Liver (tissue), 7 donors: ENCODE measurements at regions not wholly inside any gene's neighbourhood (a gene's known extent, or its start where the extent isn't known, plus 50 kb on each side); places are given as distances from the start of the nearest gene placed in this dataset.

ENCODE experiments used
- DNase-seq: peaks from one replicate; pipeline ENCODE4 v3.0.0-alpha.2; 2017; ENCODE audit warnings: low spot score
- H3K27ac ChIP-seq, 2 donors: one replicate each; pipeline ENCODE4 v1.7.0; 2013; ENCODE audit warnings: inconsistent platforms in 2 of 2, low read length in 2 of 2, control low read depth in 1 of 2, low read depth in 1 of 2, mild to moderate bottlenecking in 1 of 2
- H3K27me3 ChIP-seq, 4 donors: one replicate each; pipeline versions ENCODE4 v1.6.1 to v1.7.0; 2013; ENCODE audit warnings: low read length in 3 of 4, inconsistent platforms in 1 of 4, mild to moderate bottlenecking in 1 of 4, moderate library complexity in 1 of 4; ENCODE audit not compliant: control insufficient read depth in 4 of 4, insufficient read depth in 4 of 4
- H3K36me3 ChIP-seq, 4 donors: one replicate each; pipeline versions ENCODE4 v1.6.1 to v1.7.0; 2013; ENCODE audit warnings: low read length in 3 of 4, mild to moderate bottlenecking in 3 of 4, low read depth in 1 of 4, moderate library complexity in 1 of 4; ENCODE audit not compliant: control insufficient read depth in 4 of 4, insufficient read depth in 3 of 4
- H3K4me1 ChIP-seq, 4 donors: one replicate each; pipeline versions ENCODE4 v1.6.1 to v1.7.0; 2013; ENCODE audit warnings: low read length in 3 of 4, mild to moderate bottlenecking in 3 of 4, moderate library complexity in 1 of 4; ENCODE audit not compliant: control insufficient read depth in 4 of 4, insufficient read depth in 4 of 4
- H3K4me3 ChIP-seq, 3 donors: one replicate each; pipeline versions ENCODE4 v1.6.1 to v1.7.0; 2013; ENCODE audit warnings: low read length in 3 of 3, control low read depth in 1 of 3, low read depth in 1 of 3, mild to moderate bottlenecking in 1 of 3
- H3K9ac ChIP-seq, 2 donors: one replicate each; pipeline ENCODE4 v1.7.0; 2013; ENCODE audit warnings: low read length in 2 of 2, mild to moderate bottlenecking in 2 of 2, moderate library complexity in 2 of 2, control low read depth in 1 of 2, low read depth in 1 of 2
- H3K9me3 ChIP-seq, 4 donors: one replicate each; pipeline versions ENCODE4 v1.6.1 to v1.7.0; 2013; ENCODE audit warnings: low read length in 3 of 4; ENCODE audit not compliant: control insufficient read depth in 4 of 4
- EGR1 ChIP-seq, 2 donors: IDR thresholded peaks; 2 replicates each; pipeline ENCODE4 v1.6.1; 2016 to 2018; ENCODE audit warnings: antibody characterized with exemption in 2 of 2, low read depth in 2 of 2
- FOXA1 ChIP-seq: IDR thresholded peaks from 2 replicates; pipeline ENCODE4 v1.6.1; 2016; ENCODE audit warnings: antibody characterized with exemption
- FOXA2 ChIP-seq: IDR thresholded peaks from 2 replicates; pipeline ENCODE4 v1.6.1; 2016; ENCODE audit warnings: antibody characterized with exemption
- GABPA ChIP-seq, 2 donors: IDR thresholded peaks in 1 of 2; conservative IDR thresholded peaks in 1 of 2; 2 replicates each; pipeline ENCODE4 v1.6.1; 2016; ENCODE audit warnings: antibody characterized with exemption in 2 of 2, mild to moderate bottlenecking in 1 of 2, moderate library complexity in 1 of 2
- HNF4A ChIP-seq, 2 donors: conservative IDR thresholded peaks; 2 replicates each; pipeline ENCODE4 v1.6.1; 2016; ENCODE audit warnings: antibody characterized with exemption in 2 of 2, mild to moderate bottlenecking in 2 of 2
- HNF4G ChIP-seq: IDR thresholded peaks from 2 replicates; pipeline ENCODE4 v1.6.1; 2016; ENCODE audit warnings: antibody characterized with exemption
- JUND ChIP-seq, 2 donors: IDR thresholded peaks; 2 replicates each; pipeline ENCODE4 v1.6.1; 2016; ENCODE audit warnings: antibody characterized with exemption in 2 of 2
- NR2F2 ChIP-seq: IDR thresholded peaks from 2 replicates; pipeline ENCODE4 v1.6.1; 2016; ENCODE audit warnings: antibody characterized with exemption
- RAD21 ChIP-seq, 2 donors: IDR thresholded peaks; 2 replicates each; pipeline ENCODE4 v1.6.1; 2016; ENCODE audit warnings: antibody characterized with exemption in 2 of 2, mild to moderate bottlenecking in 2 of 2
- RXRA ChIP-seq, 2 donors: IDR thresholded peaks; 2 replicates each; pipeline ENCODE4 v1.6.1; 2017 to 2018; ENCODE audit warnings: antibody characterized with exemption in 2 of 2, mild to moderate bottlenecking in 1 of 2
- TAF1 ChIP-seq: conservative IDR thresholded peaks from 2 replicates; pipeline ENCODE4 v1.6.1; 2016; ENCODE audit warnings: antibody characterized with exemption, mild to moderate bottlenecking
- YY1 ChIP-seq: IDR thresholded peaks from 2 replicates; pipeline ENCODE4 v1.6.1; 2016; ENCODE audit warnings: antibody characterized with exemption, mild to moderate bottlenecking
- WGBS: extraction: QIAGEN DNeasy Blood & Tissue Kit; methylation state at CpG from one replicate; pipeline ENCODE4 v1.1.7; 2013; 5-methylcytosine and 5-hydroxymethylcytosine counted together
- TF ChIP-seq, protein P1 (sequence below): IDR thresholded peaks from 2 replicates; pipeline ENCODE4 v1.6.1; 2016; ENCODE audit warnings: antibody characterized with exemption
- TF ChIP-seq, protein P2 (sequence below): IDR thresholded peaks from 2 replicates; pipeline ENCODE4 v1.6.1; 2016; ENCODE audit warnings: antibody characterized with exemption, mild to moderate bottlenecking
- TF ChIP-seq, protein P3 (sequence below): IDR thresholded peaks from 2 replicates; pipeline ENCODE4 v1.6.1; 2016; ENCODE audit warnings: antibody characterized with exemption
- TF ChIP-seq, protein P4 (sequence below): IDR thresholded peaks from 2 replicates; pipeline ENCODE4 v1.6.1; 2016; ENCODE audit warnings: antibody characterized with exemption
- donor health status: healthy.
- donor health status: healthy.
- donor health status: healthy.
- donor health status: healthy.

DNA sequence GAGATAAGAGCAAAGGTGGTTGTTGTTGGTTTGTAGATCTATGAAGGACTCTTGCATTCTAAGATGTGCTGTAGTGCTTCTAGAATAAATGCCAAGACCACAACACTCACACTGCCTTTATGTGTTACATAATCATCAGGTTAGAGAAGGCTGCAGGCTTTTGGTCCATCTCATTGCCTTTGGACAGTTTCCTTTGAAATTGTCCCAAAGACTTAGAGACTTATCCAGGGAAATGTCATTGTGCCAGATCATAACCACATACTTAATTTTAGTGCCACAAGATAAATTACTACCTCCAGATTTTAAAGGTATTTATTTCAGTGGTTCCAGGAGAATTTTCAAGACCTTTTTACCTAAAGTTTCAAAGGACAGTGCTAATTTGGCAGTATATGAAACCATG, 666.6 kb upstream of the CITED2 start:
- Histone ChIP-seq H3K27ac (no peak overlapping the region), H3K4me1 (peaks cover 0 to 1% (median 0%) of the 10 kb centered on the region in 4 donors), H3K9me3 (peaks cover 0 to 9% (median 2%) of the 10 kb centered on the region in 4 donors), H3K27me3 (no peaks in the 10 kb centered on the region), H3K36me3 (no peaks in the 10 kb centered on the region), H3K9ac (no peak overlapping the region), H3K4me3 (no peak overlapping the region)
- TF ChIP-seq, protein P1, sequence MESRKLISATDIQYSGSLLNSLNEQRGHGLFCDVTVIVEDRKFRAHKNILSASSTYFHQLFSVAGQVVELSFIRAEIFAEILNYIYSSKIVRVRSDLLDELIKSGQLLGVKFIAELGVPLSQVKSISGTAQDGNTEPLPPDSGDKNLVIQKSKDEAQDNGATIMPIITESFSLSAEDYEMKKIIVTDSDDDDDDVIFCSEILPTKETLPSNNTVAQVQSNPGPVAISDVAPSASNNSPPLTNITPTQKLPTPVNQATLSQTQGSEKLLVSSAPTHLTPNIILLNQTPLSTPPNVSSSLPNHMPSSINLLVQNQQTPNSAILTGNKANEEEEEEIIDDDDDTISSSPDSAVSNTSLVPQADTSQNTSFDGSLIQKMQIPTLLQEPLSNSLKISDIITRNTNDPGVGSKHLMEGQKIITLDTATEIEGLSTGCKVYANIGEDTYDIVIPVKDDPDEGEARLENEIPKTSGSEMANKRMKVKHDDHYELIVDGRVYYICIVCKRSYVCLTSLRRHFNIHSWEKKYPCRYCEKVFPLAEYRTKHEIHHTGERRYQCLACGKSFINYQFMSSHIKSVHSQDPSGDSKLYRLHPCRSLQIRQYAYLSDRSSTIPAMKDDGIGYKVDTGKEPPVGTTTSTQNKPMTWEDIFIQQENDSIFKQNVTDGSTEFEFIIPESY, result no peak
- TF ChIP-seq TAF1 (no peak), NR2F2 (no peak), GABPA (IDR thresholded peaks at IDR 0.05 in 1 of 2, conservative IDR thresholded peaks at IDR 0.05 in 1 of 2) (no peak), EGR1 (IDR thresholded peaks at IDR 0.05; ENCODE audit: low read depth in 2 of 2) (no peak), RAD21 (IDR thresholded peaks at IDR 0.05) (no peak), RXRA (IDR thresholded peaks at IDR 0.05) (no peak)
- TF ChIP-seq, protein P2, sequence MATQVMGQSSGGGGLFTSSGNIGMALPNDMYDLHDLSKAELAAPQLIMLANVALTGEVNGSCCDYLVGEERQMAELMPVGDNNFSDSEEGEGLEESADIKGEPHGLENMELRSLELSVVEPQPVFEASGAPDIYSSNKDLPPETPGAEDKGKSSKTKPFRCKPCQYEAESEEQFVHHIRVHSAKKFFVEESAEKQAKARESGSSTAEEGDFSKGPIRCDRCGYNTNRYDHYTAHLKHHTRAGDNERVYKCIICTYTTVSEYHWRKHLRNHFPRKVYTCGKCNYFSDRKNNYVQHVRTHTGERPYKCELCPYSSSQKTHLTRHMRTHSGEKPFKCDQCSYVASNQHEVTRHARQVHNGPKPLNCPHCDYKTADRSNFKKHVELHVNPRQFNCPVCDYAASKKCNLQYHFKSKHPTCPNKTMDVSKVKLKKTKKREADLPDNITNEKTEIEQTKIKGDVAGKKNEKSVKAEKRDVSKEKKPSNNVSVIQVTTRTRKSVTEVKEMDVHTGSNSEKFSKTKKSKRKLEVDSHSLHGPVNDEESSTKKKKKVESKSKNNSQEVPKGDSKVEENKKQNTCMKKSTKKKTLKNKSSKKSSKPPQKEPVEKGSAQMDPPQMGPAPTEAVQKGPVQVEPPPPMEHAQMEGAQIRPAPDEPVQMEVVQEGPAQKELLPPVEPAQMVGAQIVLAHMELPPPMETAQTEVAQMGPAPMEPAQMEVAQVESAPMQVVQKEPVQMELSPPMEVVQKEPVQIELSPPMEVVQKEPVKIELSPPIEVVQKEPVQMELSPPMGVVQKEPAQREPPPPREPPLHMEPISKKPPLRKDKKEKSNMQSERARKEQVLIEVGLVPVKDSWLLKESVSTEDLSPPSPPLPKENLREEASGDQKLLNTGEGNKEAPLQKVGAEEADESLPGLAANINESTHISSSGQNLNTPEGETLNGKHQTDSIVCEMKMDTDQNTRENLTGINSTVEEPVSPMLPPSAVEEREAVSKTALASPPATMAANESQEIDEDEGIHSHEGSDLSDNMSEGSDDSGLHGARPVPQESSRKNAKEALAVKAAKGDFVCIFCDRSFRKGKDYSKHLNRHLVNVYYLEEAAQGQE, result no peak
- DNase-seq, result no peak

DNA sequence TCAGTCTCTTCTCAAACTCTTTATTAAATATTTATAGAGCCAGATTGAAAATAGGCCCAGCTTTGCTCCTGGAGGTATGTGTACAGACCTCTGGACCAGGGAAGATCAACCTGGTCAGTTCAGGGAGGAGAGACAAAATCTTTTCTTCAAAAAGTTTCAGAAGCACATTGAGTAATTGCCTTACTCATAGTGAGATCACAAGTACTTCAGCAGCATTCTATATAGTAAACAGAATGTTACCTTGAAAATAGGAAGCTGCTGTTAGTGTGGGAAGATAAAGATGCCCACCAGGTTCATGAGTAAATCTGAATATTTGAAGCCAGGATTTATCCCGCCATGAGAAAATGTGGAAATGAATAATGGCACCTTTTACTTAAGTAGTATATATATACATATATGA, 665.9 kb upstream of the CITED2 start:
- Histone ChIP-seq H3K36me3 (no peaks in the 10 kb centered on the region), H3K27ac (no peak overlapping the region), H3K9ac (no peak overlapping the region), H3K27me3 (no peaks in the 10 kb centered on the region), H3K4me3 (no peak overlapping the region), H3K9me3 (peaks cover 0 to 9% (median 2%) of the 10 kb centered on the region in 4 donors), H3K4me1 (peaks cover 0 to 1% (median 0%) of the 10 kb centered on the region in 4 donors)
- no peak for DNase-seq
- TF ChIP-seq HNF4A (conservative IDR thresholded peaks at IDR 0.05) (no peak), JUND (IDR thresholded peaks at IDR 0.05) (no peak), NR2F2 (no peak), YY1 (no peak), FOXA2 (no peak), FOXA1 (no peak), RAD21 (IDR thresholded peaks at IDR 0.05) (no peak), HNF4G (no peak), TAF1 (no peak), GABPA (IDR thresholded peaks at IDR 0.05 in 1 of 2, conservative IDR thresholded peaks at IDR 0.05 in 1 of 2) (no peak), EGR1 (IDR thresholded peaks at IDR 0.05; ENCODE audit: low read depth in 2 of 2) (no peak)
- TF ChIP-seq, protein P1, result no peak
- TF ChIP-seq, protein P3, sequence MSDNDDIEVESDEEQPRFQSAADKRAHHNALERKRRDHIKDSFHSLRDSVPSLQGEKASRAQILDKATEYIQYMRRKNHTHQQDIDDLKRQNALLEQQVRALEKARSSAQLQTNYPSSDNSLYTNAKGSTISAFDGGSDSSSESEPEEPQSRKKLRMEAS, result no peak
- TF ChIP-seq, protein P4, sequence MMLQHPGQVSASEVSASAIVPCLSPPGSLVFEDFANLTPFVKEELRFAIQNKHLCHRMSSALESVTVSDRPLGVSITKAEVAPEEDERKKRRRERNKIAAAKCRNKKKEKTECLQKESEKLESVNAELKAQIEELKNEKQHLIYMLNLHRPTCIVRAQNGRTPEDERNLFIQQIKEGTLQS, result no peak
- TF ChIP-seq, protein P2, result no peak
- 91% methylated on average over 1 of the region's 1 CpG for WGBS
